HCT116 (cell line): ENCODE measurements at regions not wholly inside any gene's neighbourhood (a gene's known extent, or its start where the extent isn't known, plus 50 kb on each side); places are given as distances from the start of the nearest gene placed in this dataset.

ENCODE experiments used
- ATAC-seq: fragments of 200-7000 bp; cut with Tn5 transposase; 2 replicates; pipeline ENCODE4 v1.9.1; 2020; ENCODE audit warnings: mild to moderate bottlenecking, moderate library complexity
- BruUV-seq: library from RNA; stranded (reverse); fragments of 400-500 nt; replicated peaks from 2 replicates; lab custom pipeline; 2021; lab: Mats Ljungman, UMichigan
- CTCF ChIA-PET: fragments of 300-600 bp; sonication (Branson Sonifier 250); formaldehyde crosslinking; loops from one replicate; lab custom pipeline; 2021; ENCODE audit warnings: antibody characterized with exemption; lab: Charles Lee
- POLR2A ChIA-PET: fragments of 300-600, 350-600 bp; sonication (Branson Sonifier 250); formaldehyde crosslinking; loops from one replicate; lab custom pipeline; 2021; ENCODE audit warnings: antibody characterized with exemption; lab: Charles Lee
- RAD21 ChIA-PET, 2 experiments: fragments of 300-600 bp; sonication (Branson Sonifier 250); formaldehyde crosslinking; loops; one replicate each; lab custom pipeline; 2023; ENCODE audit warnings: low total read pairs in 2 of 2; ENCODE audit not compliant: uncharacterized antibody in 2 of 2, unreplicated experiment in 2 of 2, low non-redundant PET in 1 of 2; lab: Charles Lee
- DNase-seq: peaks from one replicate; pipeline ENCODE4 v3.0.0-alpha.2; 2010; ENCODE audit warnings: low read depth, low spot score
- H2AFZ ChIP-seq: fragments of 200-600 bp; shearing (Covaris generic), sonication (generic); 2 replicates; pipeline ENCODE4 v1.6.1; 2017; ENCODE audit warnings: low read depth, mixed run types, mixed read lengths, antibody characterized with exemption, low read length; ENCODE audit not compliant: poor library complexity, severe bottlenecking
- H3K27ac ChIP-seq: 2 replicates; pipeline ENCODE4 v1.5.1; 2012; ENCODE audit warnings: low read depth, low read length
- H3K27me3 ChIP-seq: fragments of 200-600 bp; sonication (generic); 2 replicates; pipeline ENCODE4 v1.6.1; 2016; ENCODE audit warnings: mixed run types, low read length, mixed read lengths; ENCODE audit not compliant: insufficient read depth
- H3K36me3 ChIP-seq, 2 experiments: fragments of 200-500 bp in 1 of 2; fragments of 200-600 bp in 1 of 2; sonication (Bioruptor generic) in 1 of 2; sonication (generic) in 1 of 2; 2 replicates each; pipeline versions ENCODE4 v1.5.1 to v1.6.1; 2014 to 2016; ENCODE audit warnings: low read length in 2 of 2, inconsistent platforms in 1 of 2, mixed read lengths in 1 of 2, mixed run types in 1 of 2; ENCODE audit not compliant: insufficient read depth in 2 of 2, control insufficient read depth in 1 of 2
- H3K4me1 ChIP-seq, 2 experiments: fragments of 200-600 bp in 1 of 2; sonication (generic) in 1 of 2; 2 replicates each; pipeline versions ENCODE4 v1.5.1 to v1.6.1; 2012 to 2017; ENCODE audit warnings: low read length in 2 of 2, inconsistent platforms in 1 of 2, mild to moderate bottlenecking in 1 of 2, mixed read lengths in 1 of 2, mixed run types in 1 of 2, moderate library complexity in 1 of 2; ENCODE audit not compliant: insufficient read depth in 2 of 2, control insufficient read depth in 1 of 2
- H3K4me2 ChIP-seq: fragments of 200-600 bp; sonication (generic); 2 replicates; pipeline ENCODE4 v1.6.1; 2017; ENCODE audit warnings: mixed run types, low read length, mixed read lengths
- H3K4me3 ChIP-seq, 2 experiments: fragments of 200-600 bp in 1 of 2; sonication (generic) in 1 of 2; replicated peaks in 1 of 2; 2 replicates each; pipeline ENCODE4 v1.5.1; 2011 to 2016; ENCODE audit warnings: low read length in 2 of 2, control low read depth in 1 of 2, low read depth in 1 of 2, mild to moderate bottlenecking in 1 of 2, mixed read lengths in 1 of 2, mixed run types in 1 of 2
- H3K79me2 ChIP-seq: fragments of 200-600 bp; sonication (generic); 2 replicates; pipeline ENCODE4 v1.6.1; 2017; ENCODE audit warnings: mild to moderate bottlenecking, mixed run types, low read length, moderate library complexity, mixed read lengths; ENCODE audit not compliant: insufficient read depth
- H3K9ac ChIP-seq: fragments of 200-600 bp; sonication (generic); 2 replicates; pipeline ENCODE4 v1.6.1; 2016; ENCODE audit warnings: low read length, mixed read lengths
- H3K9me2 ChIP-seq: fragments of 200-600 bp; sonication (generic), shearing (Covaris generic); 2 replicates; pipeline ENCODE4 v1.6.1; 2017; ENCODE audit warnings: mixed run types, mild to moderate bottlenecking, moderate library complexity; ENCODE audit not compliant: insufficient read depth
- H3K9me3 ChIP-seq, 2 experiments: fragments of 200-500 bp in 1 of 2; fragments of 200-600 bp in 1 of 2; sonication (Bioruptor generic) in 1 of 2; sonication (generic) in 1 of 2; 2 replicates each; pipeline ENCODE4 v1.6.1; 2014 to 2017; ENCODE audit warnings: low read length in 2 of 2, mixed read lengths in 2 of 2, inconsistent platforms in 1 of 2, low read depth in 1 of 2, mild to moderate bottlenecking in 1 of 2, mixed run types in 1 of 2, moderate library complexity in 1 of 2; ENCODE audit not compliant: control insufficient read depth in 1 of 2, insufficient read depth in 1 of 2
- H4K20me1 ChIP-seq: fragments of 200-600 bp; sonication (generic), shearing (Covaris generic); 2 replicates; pipeline ENCODE4 v1.6.1; 2017; ENCODE audit warnings: mixed run types, mild to moderate bottlenecking, moderate library complexity; ENCODE audit not compliant: insufficient read depth
- ATF3 ChIP-seq: IDR thresholded peaks from 2 replicates; pipeline ENCODE4 v1.6.1; 2012
- CBX3 ChIP-seq: IDR thresholded peaks from 2 replicates; pipeline ENCODE4 v1.6.1; 2012; ENCODE audit warnings: low read depth
- CEBPB ChIP-seq: IDR thresholded peaks from 2 replicates; pipeline ENCODE4 v1.6.1; 2012; ENCODE audit warnings: low read depth
- CTCF ChIP-seq, 3 experiments: fragments of 200-600 bp in 1 of 3; sonication (generic) in 1 of 3; IDR thresholded peaks in 2 of 3; conservative IDR thresholded peaks in 1 of 3; 2 replicates each; pipeline ENCODE4 v1.5.1; 2012 to 2017; ENCODE audit warnings: low read depth in 2 of 3, low read length in 2 of 3, antibody characterized with exemption in 1 of 3, borderline replicate concordance in 1 of 3, control low read depth in 1 of 3, mild to moderate bottlenecking in 1 of 3, mixed read lengths in 1 of 3, mixed run types in 1 of 3, moderate library complexity in 1 of 3; ENCODE audit not compliant: insufficient read depth in 1 of 3
- EGR1 ChIP-seq: IDR thresholded peaks from 2 replicates; pipeline ENCODE4 v1.6.1; 2012; ENCODE audit warnings: low read depth
- EZH2 ChIP-seq: fragments of 200-600 bp; sonication (generic); IDR thresholded peaks from 2 replicates; pipeline ENCODE4 v1.6.1; 2017; ENCODE audit warnings: antibody characterized with exemption, mixed run types
- FOSL1 ChIP-seq: IDR thresholded peaks from 2 replicates; pipeline ENCODE4 v1.6.1; 2012; ENCODE audit warnings: low read depth
- MAX ChIP-seq: IDR thresholded peaks from 2 replicates; pipeline ENCODE4 v1.6.1; 2012
- POLR2A ChIP-seq: IDR thresholded peaks from 2 replicates; pipeline ENCODE4 v1.7.0; 2011; ENCODE audit warnings: borderline replicate concordance; ENCODE audit not compliant: insufficient read depth, insufficient read length; ENCODE audit errors: extremely low read depth
- RAD21 ChIP-seq: IDR thresholded peaks from 2 replicates; pipeline ENCODE4 v1.6.1; 2012; ENCODE audit warnings: low read depth, mild to moderate bottlenecking
- REST ChIP-seq: IDR thresholded peaks from 2 replicates; pipeline ENCODE4 v1.6.1; 2012; ENCODE audit warnings: low read depth
- SIN3A ChIP-seq: IDR thresholded peaks from 2 replicates; pipeline ENCODE4 v1.6.1; 2012; ENCODE audit warnings: low read depth
- ZBTB33 ChIP-seq: IDR thresholded peaks from 2 replicates; pipeline ENCODE4 v1.6.1; 2011; ENCODE audit warnings: mild to moderate bottlenecking, low read length, moderate library complexity; ENCODE audit not compliant: insufficient replicate concordance; ENCODE audit errors: extremely low read depth
- ZFX ChIP-seq: fragments of 450-650 bp; IDR thresholded peaks from 2 replicates; pipeline ENCODE4 v1.6.1; 2017
- intact Hi-C: fragments of 100-400 bp; cut with micrococcal nuclease; formaldehyde crosslinking; loops from 2 replicates; pipeline ENCODE4 v1.10.0; 2022

GRCh38 chr9:135179041-135179440 lies 91.6 kb downstream of the OLFM1 start:
- Histone ChIP-seq H3K9me2 (no peaks in the 10 kb centered on the region), H3K79me2 (no peaks in the 10 kb centered on the region), H3K4me3 (no peak overlapping the region), H3K27ac (no peak overlapping the region), H3K36me3 (no peaks in the 10 kb centered on the region), H3K9me3 (no peaks in the 10 kb centered on the region), H3K9ac (no peak overlapping the region), H3K4me2 (no peak overlapping the region), H3K4me1 (no peaks in the 10 kb centered on the region), H2AFZ (no peak overlapping the region), H3K27me3 (peaks cover 17% of the 10 kb centered on the region; the same call in 1 of the 2 replicates), H4K20me1 (no peaks in the 10 kb centered on the region)
- intact Hi-C loops = no loop called here
- TF ChIP-seq EGR1 (no peak), FOSL1 (no peak), RAD21 (no peak), EZH2 (no peak), CBX3 (no peak), CEBPB (no peak), CTCF (IDR thresholded peaks at IDR 0.05 in 2 of 3, conservative IDR thresholded peaks at IDR 0.05 in 1 of 3; ENCODE audit: borderline replicate concordance in 1 of 3, insufficient read depth in 1 of 3, low read depth in 2 of 3, low read length in 2 of 3) (no peak), MAX (no peak), POLR2A (no peak), REST (no peak), SIN3A (no peak), ATF3 (no peak), ZFX (no peak), ZBTB33 (no peak)
- no TSS peak for BruUV-seq
- RAD21 ChIA-PET = no interaction called here
- DNase-seq (no peak), ATAC-seq (no peak)
- POLR2A ChIA-PET = no interaction called here
- CTCF ChIA-PET = no interaction called here
